ENCODE measurements at regions not wholly inside any gene's neighbourhood (a gene's known extent, or its start where the extent isn't known, plus 50 kb on each side); places are given as distances from the start of the nearest gene placed in this dataset.

DNA sequence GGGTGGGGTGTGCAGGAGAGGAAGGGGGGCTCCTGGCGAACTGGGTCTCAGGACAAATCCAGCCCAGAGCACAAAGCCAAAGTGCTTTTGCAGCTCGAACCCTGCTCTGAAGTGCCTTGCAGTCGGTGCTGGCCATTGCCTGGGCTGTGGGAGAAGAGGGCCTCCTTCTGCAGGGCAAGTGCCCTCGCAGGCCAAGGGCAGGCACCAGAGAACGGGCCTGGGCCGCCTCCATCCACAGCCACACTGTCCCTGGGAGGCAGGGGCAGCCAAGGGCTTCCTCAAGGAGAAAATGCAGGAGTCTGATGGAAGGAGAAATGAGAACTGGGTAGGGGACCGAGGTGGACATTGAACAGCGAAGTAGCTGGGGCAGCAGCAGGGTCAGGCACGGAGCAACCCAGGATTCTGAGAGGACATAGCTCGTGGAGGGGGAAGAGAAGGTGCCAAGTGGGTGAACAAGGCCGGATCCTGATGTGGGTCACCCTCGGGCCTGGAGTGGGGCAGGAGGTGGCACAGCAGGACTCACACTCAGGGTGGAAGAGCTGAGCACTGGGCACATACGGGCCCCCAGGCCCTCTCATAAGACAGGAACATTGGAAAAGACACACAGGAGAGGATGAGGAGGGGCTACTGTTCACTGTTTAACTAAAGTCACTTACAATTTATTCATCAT is 312.8 kb upstream of the SALL3 start:
- DNase-seq = no peak

DNA sequence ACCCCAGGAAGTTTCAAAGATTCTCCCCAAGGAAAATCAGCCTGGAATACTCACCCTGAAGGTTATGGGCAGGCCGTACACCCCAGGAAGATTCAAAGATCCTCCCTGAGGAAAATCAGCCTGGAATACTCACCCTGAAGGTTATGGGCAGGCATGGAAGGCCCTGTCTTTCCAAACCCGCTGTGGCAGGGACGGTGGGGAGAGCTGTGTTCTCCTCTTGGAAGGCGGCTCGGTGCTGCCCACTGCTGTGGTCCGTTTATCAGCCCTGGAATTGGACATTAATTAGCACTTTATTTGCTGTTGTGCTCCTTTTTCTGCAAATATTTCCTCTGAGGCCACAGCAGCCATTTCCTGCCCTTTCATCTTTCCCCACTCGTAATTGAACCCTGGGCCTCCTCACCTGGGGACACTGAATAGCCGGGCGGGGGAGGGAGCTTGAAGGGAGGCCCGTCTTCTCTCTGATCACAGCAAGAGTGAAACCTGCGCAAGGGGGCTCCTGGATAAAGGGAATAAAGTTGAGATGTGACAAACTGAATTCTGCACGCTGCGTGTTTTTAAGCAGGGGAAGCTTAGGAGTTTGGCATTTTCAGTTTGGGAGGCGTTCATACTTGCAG is 308.7 kb upstream of the SALL3 start:
- no peak for DNase-seq

DNA sequence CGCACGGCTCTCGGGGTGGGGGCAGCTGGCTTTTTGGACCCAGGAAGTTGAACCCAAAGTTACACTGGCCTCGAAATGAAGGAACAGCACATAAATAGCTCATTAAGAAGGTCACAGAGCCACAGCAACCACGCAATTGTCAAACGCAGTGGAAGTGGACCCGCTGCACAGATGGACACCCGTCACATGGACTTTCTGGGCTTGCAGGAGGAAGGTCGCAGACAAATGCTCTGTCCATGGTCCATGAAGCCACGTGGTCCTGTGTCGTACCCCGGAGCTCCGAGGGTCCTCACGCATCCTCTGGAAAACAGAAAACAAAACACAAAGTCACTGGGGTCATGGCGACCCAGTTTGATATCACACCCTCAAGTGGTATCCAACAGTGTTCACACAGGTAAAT is 308.1 kb upstream of the SALL3 start:
- DNase-seq = no peak

DNA sequence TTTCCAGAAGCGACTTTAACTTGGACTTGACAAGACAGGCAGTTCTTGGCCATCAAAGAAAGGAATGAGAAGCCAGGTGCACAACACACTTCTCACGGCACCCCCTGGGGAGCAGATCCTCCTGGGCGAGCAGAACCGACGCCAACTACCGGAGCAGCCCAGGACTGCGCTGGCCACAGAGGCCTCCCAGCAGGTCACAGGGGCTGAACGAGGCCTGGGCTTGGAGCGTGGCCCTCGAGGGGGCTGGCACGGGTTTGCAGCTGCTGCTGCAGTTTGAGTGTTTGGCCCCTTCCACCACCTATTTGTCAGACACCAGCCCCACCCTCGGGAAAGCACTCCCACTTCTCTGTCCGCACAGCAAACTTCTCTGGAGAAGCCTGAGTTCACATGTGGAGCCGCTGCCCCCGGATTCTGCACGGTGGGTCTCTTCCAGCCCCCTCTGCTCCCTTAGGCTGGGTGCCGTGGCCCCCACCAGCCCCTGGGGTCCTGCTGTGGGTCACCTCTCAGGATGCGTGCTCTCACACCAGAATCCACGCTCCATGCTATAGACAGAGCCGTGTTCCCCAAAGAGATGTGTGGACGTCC is 306.7 kb upstream of the SALL3 start:
- no peak for DNase-seq

DNA sequence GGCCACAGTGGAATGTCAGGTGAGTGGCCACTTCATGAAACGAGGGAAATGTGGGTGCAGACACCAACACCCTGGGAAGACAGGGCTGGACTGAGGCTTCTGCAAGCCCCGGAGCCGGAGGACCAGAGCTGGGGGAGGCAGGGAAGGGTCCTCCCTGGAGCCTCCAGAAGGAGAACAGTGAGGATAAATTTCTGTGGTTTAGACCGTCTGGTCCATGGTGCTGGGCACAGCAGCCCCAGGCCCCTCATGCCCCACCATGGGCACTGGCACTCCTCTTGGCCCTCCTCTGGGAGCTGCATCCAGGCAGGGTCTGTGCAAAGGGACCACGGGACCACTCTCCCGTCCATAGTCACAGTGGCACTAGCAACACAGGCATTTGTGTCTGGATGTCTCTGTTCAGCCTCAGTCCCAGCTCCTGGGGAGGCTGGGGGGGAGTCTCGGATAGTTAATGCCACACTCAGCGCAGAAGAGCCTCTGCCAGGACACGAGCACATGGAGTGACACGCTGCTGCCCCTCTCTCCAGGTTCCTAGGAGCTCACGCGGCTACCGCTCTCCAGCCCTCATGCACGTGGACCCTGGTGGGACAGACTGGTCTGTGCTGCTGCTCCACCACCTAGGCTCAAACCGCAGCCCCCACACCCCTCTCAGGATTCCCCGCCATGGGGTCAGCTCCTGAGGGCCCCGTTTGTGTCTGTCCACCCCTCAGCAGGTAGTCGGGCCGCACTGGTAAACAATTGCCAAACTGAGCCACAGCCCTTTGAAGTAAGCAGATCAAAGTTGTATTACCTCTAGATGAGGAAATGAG is 305.9 kb upstream of the SALL3 start:
- DNase-seq = no peak

DNA sequence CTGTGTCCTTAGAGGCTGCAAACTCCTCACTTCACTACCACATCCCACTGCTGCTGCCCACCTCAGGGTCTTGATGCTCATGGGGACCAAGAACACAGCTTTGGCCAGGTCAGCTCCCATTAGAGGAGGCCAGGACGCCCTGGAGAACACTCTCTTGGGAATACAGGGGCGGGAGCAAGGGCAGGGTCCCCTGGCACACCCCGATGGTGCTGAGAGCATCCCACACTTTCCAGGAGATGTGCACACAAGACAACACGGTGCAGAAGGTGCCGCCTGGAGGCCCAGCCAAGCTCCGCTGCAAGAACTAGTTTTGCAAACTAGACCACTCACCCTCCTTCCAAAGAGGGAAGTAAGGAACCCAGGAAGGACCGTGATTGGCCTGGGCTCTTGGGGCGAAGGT is 304.4 kb upstream of the SALL3 start:
- no peak for DNase-seq

DNA sequence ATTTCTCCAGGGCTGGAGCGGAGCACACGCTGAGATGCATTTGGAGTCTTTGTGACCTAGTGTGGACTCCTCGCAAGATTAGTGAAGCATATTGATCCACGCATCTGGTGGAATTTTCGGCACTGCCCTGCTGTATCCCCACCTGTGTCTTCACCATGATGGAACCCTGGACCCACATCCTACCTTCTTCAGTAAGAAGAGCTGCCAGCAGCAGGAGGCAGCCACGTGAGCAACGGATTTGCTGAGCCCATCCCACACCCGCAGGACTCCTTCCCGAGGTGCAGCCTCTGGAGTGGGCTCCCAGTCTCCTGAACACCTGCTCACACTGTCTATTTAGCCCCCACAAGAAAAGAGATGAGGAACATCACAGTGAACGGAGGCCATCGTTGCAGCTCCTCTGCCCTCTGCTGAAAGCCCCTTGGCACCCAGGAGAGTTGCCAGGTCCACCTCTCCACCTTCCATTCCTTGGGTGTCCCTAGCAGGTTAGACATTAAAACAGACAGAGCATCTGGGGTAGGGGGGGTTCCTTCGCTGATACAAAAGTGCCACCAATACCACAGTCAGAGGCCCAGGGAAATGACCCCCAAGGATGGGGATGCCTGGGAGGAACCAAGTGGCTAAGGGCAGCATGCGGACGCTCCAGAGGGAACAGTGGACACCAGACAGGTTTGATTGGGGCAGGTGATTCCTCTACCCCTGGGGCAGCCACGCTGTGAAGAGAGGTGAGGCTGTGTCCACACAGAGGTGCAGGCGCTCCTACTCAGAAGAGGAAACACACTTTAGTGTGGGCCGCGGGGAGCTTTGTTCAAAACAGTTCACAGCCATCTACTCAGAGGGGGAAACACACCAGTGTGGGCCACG is 302.8 kb upstream of the SALL3 start:
- no peak for DNase-seq

DNA sequence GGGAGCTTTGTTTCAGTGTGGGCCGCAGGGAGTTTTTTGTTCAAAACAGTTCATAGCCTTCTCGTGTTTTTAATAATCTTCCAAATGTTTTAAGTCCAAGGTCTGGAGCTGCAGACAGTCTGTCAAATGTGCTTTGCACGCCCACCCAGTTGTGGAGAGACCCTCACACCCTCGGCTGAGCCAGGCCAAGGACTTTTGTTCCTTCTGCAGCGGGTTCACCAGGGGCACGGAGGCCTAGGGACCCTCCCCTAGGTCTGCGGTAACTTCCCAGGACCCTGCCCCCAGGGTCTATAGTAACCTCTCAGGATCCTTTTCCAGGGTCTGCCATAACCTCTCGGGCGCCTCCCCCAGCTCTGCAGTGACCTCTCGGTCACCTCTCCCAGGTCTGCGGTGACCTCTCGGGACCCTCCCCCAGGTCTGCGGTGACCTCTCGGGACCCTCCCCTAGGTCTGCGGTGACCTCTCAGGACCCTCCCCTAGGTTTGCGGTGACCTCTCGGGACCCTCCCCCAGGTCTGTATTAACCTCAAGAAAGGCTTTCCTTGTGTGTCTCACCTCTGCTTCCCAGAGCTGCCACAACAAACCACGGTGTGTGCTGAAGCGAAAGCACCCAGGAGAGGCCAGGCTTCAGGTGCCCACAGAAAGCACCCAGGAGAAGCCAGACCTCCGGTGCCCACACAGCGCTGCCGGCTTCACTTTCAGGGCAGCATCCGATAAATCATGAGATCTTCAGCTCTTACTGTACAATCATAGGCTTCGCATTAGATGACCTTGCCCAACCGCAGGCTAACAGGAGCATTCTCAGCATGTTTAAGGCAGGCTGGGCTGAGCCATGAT is 301.9 kb upstream of the SALL3 start:
- no peak for DNase-seq

DNA sequence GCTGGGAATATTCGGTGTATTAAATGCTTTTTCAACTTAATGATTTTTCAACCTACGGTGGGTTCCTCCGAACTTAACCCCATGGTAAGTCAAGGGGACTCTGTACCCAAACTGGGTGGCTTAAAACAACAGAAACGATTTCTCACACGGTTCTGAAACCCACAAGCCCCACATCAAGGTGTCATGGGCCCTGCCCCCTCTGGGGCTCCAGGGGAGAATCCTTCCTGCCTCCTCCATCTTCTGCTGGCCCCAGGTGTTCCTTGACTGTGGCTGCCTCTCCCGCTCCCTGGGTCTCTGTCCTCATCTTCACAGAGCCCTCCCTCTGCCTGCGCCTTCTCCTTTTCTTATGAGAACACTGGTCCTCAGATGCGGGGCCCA is 301.3 kb upstream of the SALL3 start:
- DNase-seq = no peak

DNA sequence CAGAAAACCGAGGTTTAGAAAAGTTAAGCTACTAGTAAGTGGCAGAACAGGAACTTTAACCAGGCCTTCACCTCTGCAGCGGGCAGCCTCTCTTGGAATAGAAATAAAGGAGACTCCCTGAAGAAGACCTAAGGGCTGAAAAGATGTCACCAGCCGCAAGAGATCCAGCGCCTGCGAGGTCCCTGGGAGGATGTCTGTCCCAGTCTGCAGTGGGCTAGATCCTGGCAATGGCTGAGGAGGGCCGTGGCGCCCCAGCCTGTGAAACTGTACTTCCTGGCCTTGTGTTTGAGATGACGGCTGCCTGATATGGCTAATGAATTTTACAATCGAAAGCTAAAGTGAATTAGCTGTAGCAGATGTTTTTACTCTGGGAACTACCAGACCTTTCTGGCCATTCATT is 300.6 kb upstream of the SALL3 start:
- no peak for DNase-seq

DNA sequence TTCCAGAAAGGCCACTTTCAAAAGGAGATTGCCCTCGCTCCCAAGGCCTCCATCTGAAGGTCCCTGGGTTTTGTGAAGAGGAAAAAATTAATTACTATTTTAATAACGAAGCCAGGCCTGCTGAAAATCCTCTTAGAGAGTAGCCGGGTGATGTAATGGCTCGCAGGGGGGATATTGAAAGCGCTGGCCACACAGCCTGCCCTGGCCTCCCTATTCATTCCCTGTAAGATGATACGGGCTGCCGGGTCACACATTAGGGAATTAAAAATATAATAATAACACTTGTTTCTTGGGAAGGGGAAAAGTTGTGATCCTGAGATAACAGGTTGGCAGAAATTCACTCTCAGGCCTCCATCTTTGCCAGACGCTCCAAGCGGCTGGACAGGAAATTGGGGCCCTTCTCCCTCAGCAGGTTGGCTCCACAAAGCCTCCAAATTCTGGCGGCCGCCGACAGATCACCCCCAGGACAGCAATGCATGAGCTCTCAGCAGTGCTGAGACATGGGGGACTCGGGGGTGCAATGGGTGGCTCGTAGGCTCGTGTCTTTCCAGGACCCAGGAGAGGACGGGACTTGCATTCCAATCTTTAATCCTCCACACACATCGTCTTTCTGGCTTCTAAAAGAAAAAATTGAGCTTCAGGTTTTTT is 299.9 kb upstream of the SALL3 start:
- DNase-seq = no peak

DNA sequence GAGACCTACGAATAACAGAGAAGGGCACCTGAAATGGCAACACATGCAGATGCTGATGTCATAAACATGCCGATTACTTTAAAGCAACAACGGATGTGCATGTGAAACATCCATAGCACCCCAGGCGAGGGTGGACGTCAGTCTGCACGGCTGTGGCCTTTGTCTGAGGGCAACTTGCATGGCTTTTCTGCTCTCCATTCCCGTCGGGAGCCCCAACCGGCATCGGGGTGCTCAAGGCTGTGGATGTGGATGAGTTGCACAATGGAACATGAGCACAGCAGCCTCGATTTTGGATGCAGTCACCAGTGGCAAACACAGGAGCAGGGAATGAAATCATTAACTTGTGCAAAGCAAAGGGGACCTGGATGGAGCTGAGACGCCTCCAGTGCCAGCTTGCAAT is 298.2 kb upstream of the SALL3 start:
- DNase-seq = no peak

DNA sequence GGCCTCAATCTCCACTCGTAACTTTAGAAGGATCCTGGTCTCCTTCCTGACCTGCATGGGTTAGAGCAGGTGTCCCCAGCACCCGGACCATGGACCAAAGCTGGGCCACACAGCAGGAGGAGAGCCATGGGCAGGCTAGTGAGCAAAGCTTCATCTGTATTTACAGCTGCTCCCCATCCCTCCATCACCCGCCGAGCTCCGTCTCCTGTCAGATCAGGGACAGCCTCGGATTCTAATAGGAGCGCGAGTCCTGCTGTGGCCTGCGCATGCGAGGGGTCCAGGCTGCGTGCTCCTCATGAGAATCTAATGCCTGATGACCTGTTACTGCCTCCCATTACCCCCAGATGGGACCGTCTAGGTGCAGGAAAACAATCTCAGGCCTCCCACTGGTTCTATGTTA is 297.7 kb upstream of the SALL3 start:
- no peak for DNase-seq

DNA sequence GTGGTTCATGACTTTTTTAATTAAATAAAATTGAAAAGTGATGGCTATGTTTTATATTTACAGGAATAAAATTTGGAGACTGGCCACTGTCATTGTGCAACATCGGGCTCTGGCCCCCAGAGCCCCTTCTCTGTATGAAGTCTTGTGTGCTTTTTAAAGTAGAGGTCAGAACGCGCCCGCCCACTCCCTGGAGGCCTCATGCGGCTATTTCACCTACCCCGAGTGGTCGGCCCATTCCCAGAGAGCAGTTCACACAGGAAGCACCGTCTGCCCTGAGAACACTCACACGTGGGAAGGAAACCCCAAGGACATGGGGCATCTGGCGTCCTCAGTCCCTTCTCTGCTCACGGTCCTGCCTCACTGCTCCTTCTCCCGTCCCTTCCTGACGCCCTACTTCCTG is 296.9 kb upstream of the SALL3 start:
- no peak for DNase-seq

DNA sequence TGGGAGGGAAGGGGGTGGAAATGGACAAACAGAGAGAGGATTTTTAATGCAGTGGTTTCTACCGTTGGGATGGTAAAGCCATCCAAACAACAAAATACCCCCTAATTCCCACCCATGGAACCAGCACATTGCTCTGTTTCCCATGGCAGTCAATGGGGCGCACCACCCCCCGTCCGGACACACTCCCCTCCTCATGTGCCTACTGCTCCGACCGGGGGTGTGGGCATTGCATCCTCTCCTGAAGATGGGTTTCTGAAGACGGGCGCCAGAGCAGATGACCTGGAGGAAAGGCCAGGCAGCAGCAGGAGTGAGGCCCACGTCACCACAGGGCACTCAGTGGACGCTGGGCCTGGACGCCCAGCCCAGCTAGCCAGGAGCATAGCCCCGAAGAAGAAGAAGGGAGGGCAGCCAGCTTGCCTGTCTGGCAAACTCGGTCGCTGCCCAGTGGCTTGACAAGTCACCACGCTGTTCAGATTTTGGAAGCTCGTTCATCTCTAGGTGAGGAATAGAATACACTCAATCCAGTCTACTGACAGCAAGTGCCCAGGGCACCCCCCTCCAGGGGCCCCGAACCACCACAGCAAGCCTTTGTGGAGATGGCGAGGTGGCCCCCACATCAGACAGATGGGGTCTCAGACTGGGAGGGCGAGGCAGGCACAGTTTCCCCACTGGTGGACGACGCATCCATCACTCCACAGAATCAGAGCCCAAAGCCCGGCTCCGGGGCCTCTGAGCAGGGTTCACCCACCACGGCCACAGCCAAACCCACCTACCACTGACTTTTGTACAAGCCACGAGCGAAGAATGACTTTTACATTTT is 296.2 kb upstream of the SALL3 start:
- no peak for DNase-seq

DNA sequence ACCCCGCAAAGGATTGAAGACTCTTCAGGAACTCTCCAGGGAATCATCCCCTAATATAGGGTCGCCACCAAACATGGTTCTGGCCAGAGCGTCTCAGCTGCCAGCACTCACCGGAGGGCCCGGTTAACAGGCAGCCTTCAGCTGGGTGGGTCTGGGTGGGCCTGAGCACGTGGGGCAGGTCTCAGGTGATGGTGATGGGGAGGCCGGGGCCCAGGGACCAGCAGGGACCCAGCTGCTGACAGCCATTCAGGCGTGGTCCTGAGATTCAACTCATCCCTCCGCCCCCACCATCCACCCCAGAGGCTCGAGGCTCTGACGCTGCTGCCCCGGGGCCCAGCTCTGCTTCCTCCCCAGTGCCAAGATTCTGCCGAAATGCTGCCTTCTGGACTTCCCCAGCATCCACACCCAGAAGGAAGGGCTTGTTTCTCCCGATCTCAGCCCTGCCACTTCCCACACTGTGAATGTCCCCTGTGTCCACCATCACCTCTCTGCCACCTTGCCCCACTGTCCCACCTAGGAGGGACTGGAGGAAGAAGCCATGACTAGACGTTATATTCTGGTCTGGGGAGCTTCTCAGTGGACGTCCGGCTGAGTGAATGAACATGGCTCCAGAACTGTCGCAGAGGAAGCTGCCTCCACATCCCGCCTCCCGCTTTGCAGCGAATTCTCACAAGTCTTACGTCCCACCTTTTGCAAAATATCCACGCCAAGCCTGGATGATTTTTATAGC is 294.2 kb upstream of the SALL3 start:
- DNase-seq = no peak

DNA sequence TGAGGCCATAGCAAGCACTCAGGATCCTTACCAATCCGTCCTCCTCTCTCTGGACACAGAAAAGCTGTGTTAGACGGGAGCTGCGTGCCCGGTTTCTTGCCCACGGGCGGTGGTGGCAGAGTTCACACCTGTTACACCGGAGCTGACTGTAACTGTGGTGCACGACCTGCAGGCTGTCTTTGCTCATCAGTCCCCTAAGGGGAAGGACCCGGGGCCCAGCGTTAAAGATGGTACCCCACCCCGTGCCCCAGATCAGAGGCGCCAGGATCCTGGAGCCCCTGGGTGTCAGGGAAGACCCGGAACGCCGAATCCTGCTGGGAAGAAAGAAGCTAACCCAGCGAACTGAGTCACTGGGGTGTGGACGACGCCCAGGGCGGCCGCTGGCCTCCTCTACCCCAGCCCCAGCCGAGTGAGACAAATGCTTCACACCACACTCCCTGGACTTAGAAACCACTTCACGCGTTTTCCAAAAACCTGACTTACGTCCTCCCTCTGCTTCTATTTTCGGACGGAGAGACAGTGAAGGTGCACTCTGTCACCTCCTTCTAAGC is 293.6 kb upstream of the SALL3 start:
- DNase-seq = no peak

DNA sequence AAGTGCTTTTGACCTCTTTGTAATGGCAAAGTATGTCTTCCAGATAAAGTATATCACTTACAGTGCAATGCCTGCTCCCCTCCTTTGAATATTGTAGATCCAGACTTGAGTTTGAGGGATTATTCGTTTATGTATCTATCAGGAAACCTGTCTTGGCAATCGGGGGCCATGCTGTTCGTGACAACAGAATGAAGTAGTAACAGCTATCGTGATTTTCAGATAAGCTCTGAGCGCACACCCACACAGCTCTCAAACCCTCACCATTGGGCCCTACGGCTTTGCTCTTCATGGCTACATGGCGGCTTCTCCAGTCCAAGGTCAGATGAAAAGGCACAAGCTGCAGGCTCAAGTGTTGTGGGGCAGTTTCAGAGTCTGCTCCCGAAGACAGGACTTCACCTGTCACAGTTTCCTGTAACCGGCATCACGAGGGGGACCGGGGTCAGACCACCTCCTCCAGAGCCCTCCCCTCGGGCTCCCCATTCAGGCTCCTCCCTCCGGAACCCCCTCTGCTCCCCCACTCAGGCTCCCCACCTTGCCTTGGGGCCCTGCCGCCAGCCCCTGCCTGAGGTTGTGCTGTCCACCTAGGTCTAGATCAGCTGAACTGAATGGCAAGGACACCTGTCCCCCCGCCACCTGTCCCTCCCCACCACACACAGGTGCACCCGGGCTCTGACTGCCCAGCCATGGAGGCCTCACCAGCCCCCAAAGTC is 292.5 kb upstream of the SALL3 start:
- no peak for DNase-seq

DNA sequence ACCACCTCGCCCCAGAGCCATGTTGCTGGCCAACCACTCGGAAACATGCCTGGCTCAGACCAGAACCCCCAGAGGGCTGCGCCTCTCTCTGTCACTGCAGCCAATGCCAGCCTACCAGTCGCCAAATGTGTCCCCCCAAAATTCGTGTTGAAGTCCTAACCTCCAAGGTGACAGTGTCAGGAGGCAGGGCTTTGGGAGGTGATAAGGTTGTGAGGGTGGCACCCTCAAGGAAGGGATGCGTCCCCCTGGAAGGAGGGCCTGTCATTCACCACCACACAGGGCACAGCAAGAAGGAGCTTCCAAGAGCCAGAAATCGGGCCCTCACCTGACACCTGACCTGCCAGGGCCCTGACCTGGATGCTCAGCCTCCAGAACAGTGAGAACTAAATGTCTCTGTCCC is 291.9 kb upstream of the SALL3 start:
- DNase-seq = no peak
